ENCODE measurements at regions not wholly inside any gene's neighbourhood (a gene's known extent, or its start where the extent isn't known, plus 50 kb on each side); places are given as distances from the start of the nearest gene placed in this dataset.
A peak's percentile ranks its signal among the peaks of the same experiment; 100 is the strongest.
"Not testable (repeated sequence)": the region's sequence is repeated elsewhere in the genome, so short reads cannot be mapped to it uniquely, and the experiment has no call there.

DNA sequence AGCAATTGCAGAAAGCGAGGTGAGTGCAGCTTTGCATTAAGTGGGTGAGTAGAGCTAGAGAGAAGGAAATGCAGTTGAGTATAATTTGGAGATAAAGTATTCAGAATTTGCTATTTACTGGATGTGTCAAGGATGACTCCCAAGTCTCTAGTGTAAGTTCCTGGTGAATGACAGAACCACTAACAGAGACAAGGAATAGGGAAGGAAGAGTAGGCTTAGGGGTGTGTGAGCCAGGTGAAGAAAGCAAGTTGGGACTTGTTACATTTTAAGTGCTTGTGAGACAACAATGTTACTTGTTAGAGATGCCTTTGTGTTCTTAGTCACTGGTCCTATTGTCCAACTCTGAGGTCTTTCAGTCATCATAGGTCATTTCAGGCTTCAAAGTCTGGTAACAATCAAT lies 70.8 kb downstream of the TBC1D26 start:
- not testable (repeated sequence) for DNase-seq (ENCODE audit: low spot score); FAIRE-seq

DNA sequence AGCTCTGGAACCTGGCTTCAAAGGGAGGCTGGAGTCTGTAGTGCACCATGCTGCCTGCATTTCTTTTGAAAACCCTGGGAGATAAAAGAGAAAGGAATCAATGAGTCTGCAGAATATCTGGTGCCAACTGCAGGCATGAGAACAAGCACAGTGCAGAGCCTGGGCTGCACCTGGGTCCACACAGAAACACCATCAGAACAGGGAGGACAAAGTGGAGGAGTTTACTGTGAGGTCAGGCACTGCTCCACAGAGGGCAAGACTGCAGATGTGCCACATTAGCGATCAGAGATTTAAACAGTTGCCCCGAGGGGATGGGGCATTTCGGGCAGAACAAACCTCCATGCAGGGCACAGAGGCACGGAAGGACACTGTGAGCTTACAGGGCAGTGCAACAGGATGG lies 74.7 kb downstream of the TBC1D26 start:
- FAIRE-seq; DNase-seq (ENCODE audit: low spot score): not testable (repeated sequence)

DNA sequence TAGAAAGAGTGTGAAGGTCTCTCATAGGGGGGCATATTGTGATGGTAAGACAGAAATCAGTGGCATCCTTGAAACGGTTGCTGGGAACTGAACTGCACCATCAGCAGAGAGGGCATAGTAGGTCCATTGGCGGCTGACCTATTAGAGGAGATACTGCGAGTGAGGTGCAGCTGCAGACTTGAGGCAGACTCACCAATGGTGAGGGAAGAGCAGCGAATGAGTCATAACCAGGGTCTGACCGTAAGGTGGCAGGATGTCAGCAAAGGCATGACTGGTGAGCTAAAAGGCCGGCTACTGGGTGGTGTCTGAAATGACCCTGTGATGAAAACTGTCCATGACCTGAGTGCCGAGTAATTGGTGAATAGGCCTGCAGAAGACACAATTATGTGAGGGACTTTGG lies 81.3 kb downstream of the TBC1D26 start:
- not testable (repeated sequence) for FAIRE-seq; DNase-seq (ENCODE audit: low spot score)

DNA sequence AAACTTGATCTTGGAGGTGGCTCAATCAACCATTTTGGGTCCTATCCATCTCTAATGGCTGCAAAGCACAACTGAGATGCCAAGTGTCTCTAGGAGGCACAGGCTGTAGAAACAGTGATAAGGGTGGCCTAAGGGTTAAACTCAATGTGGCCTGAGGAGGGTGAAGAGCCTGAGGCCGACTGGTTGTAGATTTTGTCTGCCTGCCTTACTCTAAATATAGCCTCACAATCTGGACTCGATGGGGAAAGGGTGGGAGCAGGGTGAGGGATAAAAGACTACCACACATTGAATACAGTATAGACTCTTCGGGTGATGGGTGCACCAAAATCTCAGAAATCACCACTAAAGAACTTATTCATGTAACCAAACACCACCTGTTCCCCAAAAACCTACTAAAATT lies 81.9 kb downstream of the TBC1D26 start:
- DNase-seq (ENCODE audit: low spot score); FAIRE-seq: not testable (repeated sequence)

DNA sequence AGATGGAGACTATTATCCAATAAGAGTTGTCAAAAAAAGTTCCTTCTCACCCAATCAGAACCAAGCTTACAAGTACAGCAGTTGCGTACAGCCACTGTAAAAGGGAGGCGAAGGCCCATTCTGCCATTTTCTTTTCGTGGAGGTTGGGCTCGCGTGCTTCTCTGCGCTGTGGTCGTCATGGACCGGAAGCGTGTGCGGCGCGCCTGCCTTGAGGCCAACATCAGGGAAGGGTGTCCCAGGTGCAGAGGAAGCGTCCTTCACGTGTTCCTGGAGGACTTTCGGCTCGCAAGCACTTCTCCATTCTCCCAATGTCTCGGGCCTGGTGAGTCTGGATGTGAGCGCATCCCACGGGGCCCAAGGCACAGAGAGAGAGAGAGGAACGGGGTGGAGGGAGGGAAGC lies 85.8 kb downstream of the TBC1D26 start:
- not testable (repeated sequence) for DNase-seq (ENCODE audit: low spot score); FAIRE-seq

DNA sequence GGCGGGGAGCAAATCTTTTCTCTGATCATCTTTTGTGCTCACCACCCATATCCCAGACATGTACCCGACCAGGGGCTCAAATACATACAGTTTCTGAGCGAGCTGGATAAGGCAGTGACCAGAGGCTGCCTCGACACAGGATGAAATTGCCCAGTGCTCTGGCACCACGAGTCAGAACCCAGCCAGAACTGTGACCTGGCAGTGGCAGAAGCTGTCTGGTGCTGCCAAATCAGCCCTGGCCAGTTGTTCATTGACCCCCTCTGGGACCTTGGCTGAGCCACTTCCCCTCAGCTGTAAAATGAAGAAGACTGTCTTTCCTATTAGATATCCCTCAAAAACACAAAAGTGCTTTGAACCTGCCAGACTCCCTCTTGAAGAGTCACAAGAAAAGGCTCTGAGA lies 90.2 kb downstream of the TBC1D26 start:
- DNase-seq (ENCODE audit: low spot score); FAIRE-seq: not testable (repeated sequence)

DNA sequence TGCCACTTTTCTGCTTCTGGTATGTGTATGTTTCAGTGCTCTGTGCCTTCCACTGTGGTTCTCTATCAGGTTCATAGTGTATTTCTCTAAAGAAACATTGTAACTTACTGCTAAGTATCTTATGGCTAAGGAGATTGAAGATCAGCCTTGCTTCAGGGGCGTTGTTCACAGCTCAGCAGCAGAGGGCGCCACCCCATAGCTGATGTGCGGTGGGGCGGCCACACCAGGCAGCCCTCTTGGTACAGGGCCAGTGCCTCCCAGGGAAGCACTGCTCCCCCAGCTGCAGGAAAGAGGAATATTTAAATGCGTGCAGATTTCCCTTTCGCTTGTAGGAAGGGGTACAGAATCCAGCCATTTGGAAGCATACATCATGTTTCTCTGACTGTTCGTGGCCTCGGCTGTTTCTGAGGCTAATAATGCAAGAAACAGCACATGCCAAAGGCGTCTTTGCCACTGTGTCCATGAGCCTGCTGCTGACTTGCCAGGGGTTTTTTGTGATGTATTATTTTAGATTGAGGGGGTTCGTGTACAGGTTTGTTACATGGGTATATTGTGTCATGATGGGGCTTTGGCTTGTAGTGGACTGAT lies 96.7 kb downstream of the TBC1D26 start:
- FAIRE-seq = not testable (repeated sequence)
- DNase-seq (ENCODE audit: low spot score) = peak; percentile 7

DNA sequence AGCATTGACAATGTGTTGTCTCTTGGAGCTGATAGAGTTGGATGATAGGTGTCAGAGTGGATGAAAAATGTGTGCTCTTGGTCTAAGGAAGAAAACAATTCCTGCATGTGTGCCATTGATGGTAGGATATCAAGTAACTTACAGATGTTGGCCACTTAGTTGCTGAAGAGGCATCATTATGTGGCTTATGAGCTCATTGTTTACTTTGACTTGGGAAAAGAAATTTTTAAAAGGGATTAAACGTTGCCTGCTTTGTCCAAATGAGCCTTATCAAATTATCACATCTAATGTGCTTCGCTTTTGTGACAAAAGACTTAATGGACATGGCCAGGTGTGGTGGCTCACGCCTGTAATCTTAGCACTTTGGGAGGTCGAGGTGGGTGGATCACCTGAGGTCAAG lies 98.1 kb downstream of the TBC1D26 start:
- not testable (repeated sequence) for DNase-seq (ENCODE audit: low spot score); FAIRE-seq

DNA sequence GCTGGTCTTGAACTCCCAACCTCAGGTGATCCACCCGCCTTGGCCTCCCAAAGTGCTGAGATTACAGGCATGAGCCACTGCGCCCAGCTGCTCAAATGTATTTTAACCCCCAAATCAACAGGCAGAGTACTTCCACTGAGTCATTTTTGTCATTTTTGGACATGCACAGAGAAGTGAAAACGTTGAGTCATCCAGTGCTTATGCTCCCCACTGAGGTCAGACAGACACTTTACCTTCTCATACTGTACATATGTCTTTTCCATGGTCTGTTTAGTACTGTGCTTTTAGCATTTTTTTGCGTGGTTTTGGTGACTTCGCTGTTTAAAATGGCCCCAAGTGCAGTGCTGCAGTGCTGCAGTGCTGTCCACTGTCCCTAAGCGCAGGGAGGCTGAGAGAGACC lies 99.1 kb downstream of the TBC1D26 start:
- not testable (repeated sequence) for DNase-seq (ENCODE audit: low spot score); FAIRE-seq

DNA sequence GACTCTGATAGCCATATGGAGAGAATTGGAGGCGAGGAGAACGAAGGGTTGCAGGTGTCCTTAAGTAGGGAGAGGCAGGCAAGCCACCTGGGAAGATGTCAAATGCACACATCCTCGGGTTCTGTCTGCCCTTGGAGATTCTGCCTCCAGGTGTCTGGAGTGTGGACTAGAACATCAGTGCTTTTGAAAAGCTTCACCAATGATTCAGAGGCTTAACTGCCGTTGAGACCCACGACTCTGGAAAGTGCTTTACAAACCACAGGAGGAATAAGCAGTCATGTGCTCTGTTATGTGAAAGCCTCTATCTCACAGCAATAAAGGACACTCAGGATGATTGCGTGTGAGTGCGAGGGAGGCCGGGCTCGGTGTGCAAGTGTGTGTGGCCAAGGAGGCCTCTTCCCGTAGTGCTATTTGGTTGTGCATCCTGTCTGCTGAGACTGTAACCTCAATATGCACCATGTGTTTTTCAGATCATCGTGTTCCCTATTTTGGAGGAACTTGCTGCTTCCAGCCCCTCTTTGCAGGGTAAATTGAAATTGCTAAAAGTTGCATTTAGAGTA lies 100.9 kb downstream of the TBC1D26 start:
- FAIRE-seq; DNase-seq (ENCODE audit: low spot score): not testable (repeated sequence)

DNA sequence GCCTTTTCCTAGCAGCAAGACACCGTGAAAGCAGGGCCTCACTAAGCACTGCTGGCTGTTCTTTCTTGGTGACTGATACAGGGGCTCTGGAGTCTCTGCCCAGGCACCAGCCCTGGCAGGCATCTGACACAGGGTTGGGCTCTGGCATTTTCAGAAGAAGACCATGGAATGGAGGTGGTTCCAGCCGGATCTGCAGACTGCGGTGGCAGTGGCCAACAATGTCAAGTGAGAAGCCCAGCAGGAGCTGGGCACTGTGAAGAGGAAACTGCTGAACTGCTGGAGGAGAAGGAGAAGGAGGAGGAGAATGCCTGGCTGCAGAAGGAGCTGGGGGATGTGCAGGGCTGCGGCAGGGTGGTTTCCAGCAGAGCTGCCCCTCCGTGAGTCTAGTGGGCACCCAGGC lies 101.8 kb downstream of the TBC1D26 start:
- DNase-seq (ENCODE audit: low spot score); FAIRE-seq: not testable (repeated sequence)

DNA sequence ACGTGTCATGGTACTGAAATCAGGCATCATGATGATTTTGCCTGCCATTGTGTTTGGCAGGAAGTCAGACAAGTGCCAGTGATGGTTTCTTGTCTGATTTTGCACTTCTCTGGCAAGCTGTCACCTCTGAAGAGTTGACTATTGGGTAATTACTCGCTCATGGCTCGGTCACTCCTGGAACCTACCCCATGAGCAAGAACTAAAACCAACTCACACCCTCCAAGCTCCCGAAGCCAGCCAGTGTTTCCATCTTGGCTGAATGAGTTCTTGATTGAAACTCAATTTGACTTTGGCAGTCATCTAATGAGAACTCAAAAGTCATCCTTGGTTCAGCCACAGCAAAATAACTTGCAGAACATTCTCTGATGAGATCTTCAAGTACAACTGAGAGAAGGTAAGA lies 103.4 kb downstream of the TBC1D26 start:
- not testable (repeated sequence) for DNase-seq (ENCODE audit: low spot score); FAIRE-seq

DNA sequence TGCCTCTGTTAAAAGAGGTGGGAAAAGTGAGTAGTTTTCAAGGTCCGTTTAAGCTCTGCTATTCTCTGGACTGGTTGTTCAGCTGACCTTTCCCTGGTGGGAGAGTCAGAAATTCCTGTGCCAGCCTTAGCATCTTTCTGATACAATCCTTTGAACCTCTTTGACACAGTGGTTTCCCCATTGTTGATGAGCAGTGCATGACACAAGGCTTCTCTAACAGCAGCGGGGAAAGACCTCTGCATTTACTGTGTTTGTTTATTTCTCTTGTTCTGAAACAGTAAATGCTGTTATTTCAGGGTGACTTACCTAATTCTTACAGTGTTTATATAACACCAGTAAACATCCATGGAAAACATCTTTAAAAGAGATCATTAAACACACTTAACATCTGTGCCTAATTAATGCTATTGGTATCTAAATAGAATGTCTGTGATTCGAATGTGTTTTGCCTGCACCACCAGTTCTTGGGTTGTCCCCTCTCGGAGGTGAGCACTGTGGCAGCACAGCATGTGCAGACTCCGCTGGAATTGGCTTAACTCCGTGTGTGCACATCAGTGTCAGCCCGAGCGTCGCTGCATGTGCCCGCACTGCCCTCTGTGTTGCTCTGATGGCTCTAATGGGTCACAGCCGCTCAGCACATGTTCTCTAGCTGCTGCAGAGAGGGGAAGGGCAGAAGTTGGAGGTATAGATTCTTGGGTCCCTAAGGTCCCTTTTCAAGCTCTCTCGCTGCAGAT lies 104.3 kb downstream of the TBC1D26 start:
- DNase-seq (ENCODE audit: low spot score); FAIRE-seq: not testable (repeated sequence)

DNA sequence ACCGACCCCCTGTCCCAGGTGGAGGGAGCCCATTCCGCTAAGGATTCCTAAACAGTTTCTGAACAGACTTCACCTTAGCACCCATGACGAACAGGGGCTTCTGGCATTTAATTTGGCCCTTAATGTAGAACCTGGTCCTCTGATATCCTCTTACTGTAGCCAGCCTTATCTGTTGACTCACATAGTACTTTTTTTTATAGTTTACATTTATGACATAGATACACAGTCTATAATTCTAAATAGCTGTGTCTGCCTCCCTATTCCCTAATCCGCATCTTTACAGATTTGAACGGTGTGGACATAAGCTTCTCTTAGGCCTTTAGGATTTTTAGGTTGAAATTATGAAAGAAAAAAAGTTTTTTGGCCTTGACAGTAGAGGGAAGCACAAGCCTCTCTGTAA lies 104.9 kb downstream of the TBC1D26 start:
- FAIRE-seq; DNase-seq (ENCODE audit: low spot score): not testable (repeated sequence)

DNA sequence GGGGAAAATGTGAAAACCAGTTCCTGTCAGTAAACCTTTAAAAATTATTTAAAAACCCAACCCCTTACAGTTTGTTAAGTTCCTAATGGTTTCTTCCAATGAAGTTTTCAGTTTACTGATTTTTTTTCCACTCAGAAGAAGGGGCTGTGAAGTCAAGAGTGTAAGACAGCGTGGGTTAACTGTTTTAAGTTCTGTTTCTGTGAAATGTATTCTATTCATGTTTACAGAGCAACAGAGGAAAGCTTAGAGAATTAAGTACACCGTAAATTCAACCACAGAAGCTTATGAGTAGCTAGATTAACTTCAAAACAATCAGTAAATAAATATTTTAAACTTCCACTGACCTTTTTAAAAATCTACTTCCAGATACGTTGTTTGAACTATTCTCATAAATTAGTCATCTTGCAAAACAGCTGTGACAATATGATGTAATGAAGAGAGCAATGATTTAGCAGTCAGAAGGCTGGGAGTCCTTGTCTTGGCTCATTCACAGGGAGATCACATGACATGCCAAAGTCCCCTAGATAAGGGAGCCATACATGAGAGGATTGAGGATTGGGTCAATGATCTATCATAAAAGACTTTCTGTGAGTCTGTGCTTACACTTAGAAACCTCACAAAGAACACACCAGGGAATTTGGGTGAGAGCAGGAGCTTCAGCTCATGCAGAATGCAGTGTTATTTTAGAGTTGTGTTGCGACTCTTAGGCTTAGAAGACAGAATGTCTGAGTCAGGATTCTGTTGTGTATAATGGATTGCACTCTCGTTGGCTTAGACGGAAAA lies 97.3 kb upstream of the ADORA2B start:
- DNase-seq (ENCODE audit: low spot score); FAIRE-seq: not testable (repeated sequence)

DNA sequence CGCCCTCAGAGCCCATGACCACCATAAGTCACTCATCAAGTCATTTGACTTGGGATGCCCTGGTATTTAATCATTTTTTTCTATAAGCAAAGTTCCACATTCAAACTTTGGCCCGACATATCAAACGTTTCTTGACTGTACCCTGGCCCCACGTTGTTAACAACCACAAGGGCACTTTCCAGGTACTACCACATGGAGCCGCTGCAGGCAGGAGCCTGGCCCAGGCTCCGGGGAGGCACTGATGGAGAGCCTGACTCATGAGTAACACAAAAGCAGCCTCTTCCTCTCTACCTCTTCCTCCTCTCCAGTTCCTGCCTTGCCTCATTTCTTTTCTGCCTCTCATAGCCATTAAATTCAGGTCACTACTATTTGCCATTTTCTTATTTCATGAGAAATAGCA lies 95.9 kb upstream of the ADORA2B start:
- FAIRE-seq = not testable (repeated sequence)
- peak; percentile 17 for DNase-seq (ENCODE audit: low spot score)

DNA sequence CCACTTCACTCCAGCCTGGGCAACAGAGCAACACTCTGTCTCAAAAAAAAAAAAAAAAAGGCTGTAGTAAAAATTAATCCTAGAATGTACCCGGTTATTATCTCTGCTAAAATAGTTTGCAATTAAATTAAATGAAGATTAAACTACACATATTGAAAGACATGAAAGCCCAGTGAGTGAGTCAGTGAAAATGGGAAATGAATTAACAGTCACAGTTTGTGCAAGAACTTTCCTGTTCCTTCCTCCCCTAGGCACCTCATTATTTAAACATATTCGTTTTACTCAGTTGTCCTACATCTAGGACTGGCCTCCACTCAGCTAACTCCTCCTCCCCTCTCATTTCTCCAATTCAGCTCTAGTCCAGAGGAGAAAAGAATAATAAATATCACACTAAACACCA lies 94.9 kb upstream of the ADORA2B start:
- FAIRE-seq; DNase-seq (ENCODE audit: low spot score): not testable (repeated sequence)

DNA sequence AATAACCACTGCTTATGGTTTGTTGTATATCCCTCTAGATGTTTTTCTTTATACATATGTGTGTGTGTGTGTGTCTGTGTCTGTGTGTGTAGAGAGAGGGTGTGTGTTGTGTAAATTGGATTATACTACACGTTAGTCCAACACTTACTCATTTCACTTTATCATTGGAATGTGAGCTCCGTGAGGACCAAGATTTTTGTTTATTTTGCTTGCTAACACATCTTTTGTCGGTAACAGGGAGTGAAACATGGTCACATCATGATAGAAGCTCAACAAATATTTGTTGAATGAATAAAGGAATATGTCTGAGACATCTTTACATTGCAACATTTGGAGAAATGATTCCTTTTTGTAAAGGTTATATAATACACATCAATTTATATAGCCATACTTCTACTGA lies 94.2 kb upstream of the ADORA2B start:
- not testable (repeated sequence) for DNase-seq (ENCODE audit: low spot score); FAIRE-seq

DNA sequence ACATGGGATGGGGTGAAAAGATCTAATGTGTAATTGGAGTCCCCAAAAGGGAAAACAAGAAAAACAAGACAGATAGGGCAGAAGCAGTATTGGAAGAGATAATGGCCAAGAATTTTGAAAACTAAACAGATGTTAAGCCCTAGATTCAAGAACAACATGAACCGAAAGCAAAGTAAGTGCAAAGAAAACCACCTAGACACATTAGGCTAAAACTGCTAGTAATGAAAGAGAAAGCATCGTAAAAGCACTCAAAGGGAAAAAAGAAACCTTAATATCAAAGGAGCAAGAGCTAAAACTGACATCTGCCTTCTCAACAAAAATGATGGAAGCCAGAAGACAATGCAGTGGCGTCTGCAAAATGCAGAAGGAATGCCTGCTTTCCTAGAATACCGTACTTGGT lies 92.1 kb upstream of the ADORA2B start:
- not testable (repeated sequence) for DNase-seq (ENCODE audit: low spot score); FAIRE-seq

DNA sequence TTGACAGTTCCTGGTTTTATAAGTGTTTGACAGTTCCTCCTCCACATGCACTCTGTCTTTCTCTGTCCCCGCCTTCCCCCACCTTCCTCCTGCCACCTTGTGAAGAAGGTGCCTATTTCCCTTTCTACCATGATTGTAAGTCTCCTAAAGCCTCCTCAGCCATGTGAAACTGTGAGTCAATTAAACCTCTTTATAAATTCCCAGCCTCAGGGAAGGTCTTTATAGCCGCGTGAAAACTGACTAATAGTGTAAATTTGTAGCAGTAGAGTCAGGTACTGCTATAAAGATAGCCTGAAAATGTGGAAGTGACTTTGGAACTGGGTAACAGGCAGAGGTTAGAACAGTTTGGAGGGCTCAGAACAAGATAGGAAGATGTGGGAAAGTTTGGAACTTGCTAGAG lies 88.7 kb upstream of the ADORA2B start:
- FAIRE-seq; DNase-seq (ENCODE audit: low spot score): not testable (repeated sequence)

DNA sequence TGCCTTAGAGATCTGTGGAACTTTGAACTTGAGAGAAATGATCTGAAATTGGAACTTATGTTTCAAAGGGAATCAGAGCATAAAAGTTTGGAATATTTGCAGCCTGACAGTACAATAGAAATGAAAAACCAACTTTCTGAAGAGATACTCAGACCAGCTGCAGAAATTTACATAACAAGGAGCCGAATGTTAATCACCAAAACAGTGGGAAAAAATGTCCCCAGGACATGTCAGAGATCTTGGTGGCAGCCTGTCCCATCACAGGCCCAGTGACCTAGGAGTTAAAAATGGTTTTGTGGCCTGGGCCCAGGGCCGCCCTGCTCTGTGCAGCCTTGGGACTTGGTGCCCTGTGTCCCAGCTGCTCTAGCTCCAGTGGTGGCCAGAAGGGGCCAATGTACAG lies 88.2 kb upstream of the ADORA2B start:
- not testable (repeated sequence) for DNase-seq (ENCODE audit: low spot score); FAIRE-seq

Measured in urothelium cell line (cell line).